Endothelial cell of umbilical vein (primary cell): ENCODE measurements at regions not wholly inside any gene's neighbourhood (a gene's known extent, or its start where the extent isn't known, plus 50 kb on each side); places are given as distances from the start of the nearest gene placed in this dataset.

Experiments used
- BruUV-seq: library from RNA; stranded (reverse); fragments of 400-500 nt; replicated peaks from 2 replicates; lab custom pipeline; 2021; lab: Mats Ljungman, UMichigan
- CTCF ChIA-PET: fragments of 300-600, 350-600 bp; sonication (Branson Sonifier 250); formaldehyde crosslinking; loops from one replicate; lab custom pipeline; 2021; ENCODE audit warnings: antibody characterized with exemption, inconsistent platforms; lab: Charles Lee
- POLR2A ChIA-PET: fragments of 300-600, 350-600 bp; sonication (Branson Sonifier 250); formaldehyde crosslinking; loops from one replicate; lab custom pipeline; 2021; ENCODE audit warnings: antibody characterized with exemption, inconsistent platforms; lab: Charles Lee
- DNase-seq: peaks from one replicate; pipeline ENCODE4 v3.0.0-alpha.2; 2011; ENCODE audit warnings: low read depth, low spot score
- FAIRE-seq: peaks from 2 replicates; lab custom pipeline; 2011; peaks lifted over from hg19 to GRCh38; lab: Jason Lieb, UNC
- H2AFZ ChIP-seq: 2 replicates; pipeline ENCODE4 v1.6.0; 2012; ENCODE audit warnings: low read depth, low read length, control low read depth, inconsistent platforms
- H3K27ac ChIP-seq: 2 replicates; pipeline ENCODE4 v1.5.1; 2011; ENCODE audit warnings: low read depth, mild to moderate bottlenecking, control low read depth, low read length, moderate library complexity; ENCODE audit not compliant: insufficient read depth
- H3K27me3 ChIP-seq, 2 experiments: 2 replicates each; pipeline versions ENCODE4 v1.6.0 to v1.6.1; 2011; ENCODE audit warnings: low read length in 2 of 2, mixed read lengths in 1 of 2; ENCODE audit not compliant: control insufficient read depth in 2 of 2, insufficient read depth in 2 of 2
- H3K36me3 ChIP-seq, 2 experiments: 2 replicates in 1 of 2; 3 replicates in 1 of 2; pipeline ENCODE4 v1.5.1; 2011; ENCODE audit warnings: low read length in 2 of 2, mild to moderate bottlenecking in 1 of 2, moderate library complexity in 1 of 2; ENCODE audit not compliant: control insufficient read depth in 2 of 2, insufficient read depth in 2 of 2; ENCODE audit errors: extremely low read depth in 1 of 2
- H3K4me1 ChIP-seq: 3 replicates; pipeline ENCODE4 v1.5.1; 2011; ENCODE audit warnings: mild to moderate bottlenecking, low read length; ENCODE audit not compliant: control insufficient read depth, insufficient read depth; ENCODE audit errors: extremely low read depth
- H3K4me2 ChIP-seq: 2 replicates; pipeline ENCODE4 v1.6.1; 2011; ENCODE audit warnings: low read length, control low read depth, mixed read lengths; ENCODE audit not compliant: insufficient read depth
- H3K4me3 ChIP-seq, 3 experiments: fragments of 200-600 bp in 1 of 3; sonication (generic), shearing (Covaris generic) in 1 of 3; replicated peaks in 1 of 3; 2 replicates each; pipeline ENCODE4 v1.5.1; 2011 to 2016; ENCODE audit warnings: control low read depth in 3 of 3, low read length in 3 of 3, mild to moderate bottlenecking in 2 of 3, inconsistent platforms in 1 of 3, low read depth in 1 of 3, moderate library complexity in 1 of 3; ENCODE audit not compliant: insufficient read depth in 1 of 3
- H3K79me2 ChIP-seq: 2 replicates; pipeline ENCODE4 v1.6.0; 2012; ENCODE audit warnings: low read length, inconsistent platforms; ENCODE audit not compliant: control insufficient read depth, insufficient read depth
- H3K9ac ChIP-seq: replicated peaks from 2 replicates; pipeline ENCODE3; 2011; ENCODE audit warnings: low read length, control low read depth; ENCODE audit not compliant: insufficient read depth; ENCODE audit errors: extremely low read depth
- H3K9me1 ChIP-seq: replicated peaks from 3 replicates; pipeline ENCODE4 v1.6.0; 2011; ENCODE audit warnings: mild to moderate bottlenecking, low read length; ENCODE audit not compliant: control insufficient read depth, insufficient read depth; ENCODE audit errors: extremely low read depth
- H3K9me3 ChIP-seq: replicated peaks from 2 replicates; pipeline ENCODE4 v1.5.1; 2012; ENCODE audit warnings: low read length, inconsistent platforms; ENCODE audit not compliant: control insufficient read depth, insufficient read depth
- H4K20me1 ChIP-seq: replicated peaks from 2 replicates; pipeline ENCODE3; 2011; ENCODE audit warnings: mild to moderate bottlenecking, low read length; ENCODE audit not compliant: control insufficient read depth, insufficient read depth; ENCODE audit errors: extremely low read depth
- EZH2 ChIP-seq: IDR thresholded peaks from 2 replicates; pipeline ENCODE4 v1.6.1; 2012; ENCODE audit warnings: borderline replicate concordance, low read depth, mild to moderate bottlenecking, moderate library complexity, low read length, inconsistent platforms; ENCODE audit not compliant: severe bottlenecking
- FOS ChIP-seq: IDR thresholded peaks from 2 replicates; pipeline ENCODE4 v1.6.1; 2011; ENCODE audit warnings: mild to moderate bottlenecking, low read length, moderate library complexity, borderline replicate concordance; ENCODE audit not compliant: insufficient read depth
- GATA2 ChIP-seq: IDR thresholded peaks from 2 replicates; pipeline ENCODE4 v1.7.0; 2011; ENCODE audit warnings: low read depth, mild to moderate bottlenecking, moderate library complexity, mixed read lengths, low read length; ENCODE audit not compliant: insufficient read length, insufficient read depth
- JUN ChIP-seq: IDR thresholded peaks from 2 replicates; pipeline ENCODE4 v1.6.1; 2011; ENCODE audit warnings: borderline replicate concordance, low read depth; ENCODE audit not compliant: insufficient read length, insufficient read depth
- MYC ChIP-seq: IDR thresholded peaks from one replicate; pipeline ENCODE4 v1.6.1; 2011; ENCODE audit warnings: mild to moderate bottlenecking, low read depth, low read length
- POLR2A ChIP-seq: IDR thresholded peaks from 2 replicates; pipeline ENCODE4 v1.6.1; 2012; ENCODE audit warnings: low read depth, mild to moderate bottlenecking, control low read depth, low read length
- POLR2AphosphoS5 ChIP-seq: IDR thresholded peaks from 2 replicates; pipeline ENCODE4 v1.6.1; 2012; ENCODE audit warnings: low read depth, mild to moderate bottlenecking, control low read depth, low read length, moderate library complexity; ENCODE audit not compliant: insufficient read depth
- dilution Hi-C: fragments of 300-500 bp; cut with MboI; formaldehyde crosslinking; loops from one replicate; pipeline ENCODE4 v1.15.0; 2019; ENCODE audit warnings: low sequenced_read_pairs; ENCODE audit not compliant: extremely low pct_ligation_motif_present
- intact Hi-C: fragments of 100-400 bp; cut with micrococcal nuclease; formaldehyde crosslinking; loops from one replicate; pipeline ENCODE4 v1.10.0; 2022
- TF ChIP-seq, protein P1 (sequence below), 2 donors: IDR thresholded peaks; 1 replicate in 1 of 2; 2 replicates in 1 of 2; pipeline ENCODE4 v1.5.1; 2011; ENCODE audit warnings: low read length in 2 of 2, mild to moderate bottlenecking in 2 of 2, moderate library complexity in 2 of 2, control low read depth in 1 of 2, inconsistent platforms in 1 of 2, low read depth in 1 of 2; ENCODE audit not compliant: insufficient read depth in 1 of 2; ENCODE audit errors: extremely low read depth in 1 of 2
- TF ChIP-seq, protein P2 (sequence below): IDR thresholded peaks from 2 replicates; pipeline ENCODE4 v1.6.1; 2011; ENCODE audit not compliant: insufficient read depth, insufficient read length

DNA sequence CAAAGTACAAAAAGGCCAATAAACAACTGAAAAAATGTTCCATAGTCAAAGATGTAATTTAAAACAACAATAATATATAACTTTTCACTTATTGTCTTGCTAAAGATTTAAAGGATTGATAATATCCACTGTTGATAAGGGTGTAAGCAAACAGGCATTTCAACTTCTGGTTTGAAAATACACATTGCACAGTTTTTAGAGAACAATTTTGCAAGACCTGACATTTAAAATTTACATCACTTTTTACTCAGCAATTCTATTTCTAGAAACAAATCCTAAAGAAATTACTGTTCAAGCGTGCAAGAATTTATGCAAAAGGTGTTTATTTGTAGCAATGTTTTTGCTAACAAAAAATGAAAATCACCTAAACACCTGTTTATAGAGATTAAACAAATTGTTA is 120.4 kb downstream of the TDRD15 start:
- no peaks in the 10 kb centered on the region for H3K79me2 ChIP-seq
- TF ChIP-seq, protein P1, sequence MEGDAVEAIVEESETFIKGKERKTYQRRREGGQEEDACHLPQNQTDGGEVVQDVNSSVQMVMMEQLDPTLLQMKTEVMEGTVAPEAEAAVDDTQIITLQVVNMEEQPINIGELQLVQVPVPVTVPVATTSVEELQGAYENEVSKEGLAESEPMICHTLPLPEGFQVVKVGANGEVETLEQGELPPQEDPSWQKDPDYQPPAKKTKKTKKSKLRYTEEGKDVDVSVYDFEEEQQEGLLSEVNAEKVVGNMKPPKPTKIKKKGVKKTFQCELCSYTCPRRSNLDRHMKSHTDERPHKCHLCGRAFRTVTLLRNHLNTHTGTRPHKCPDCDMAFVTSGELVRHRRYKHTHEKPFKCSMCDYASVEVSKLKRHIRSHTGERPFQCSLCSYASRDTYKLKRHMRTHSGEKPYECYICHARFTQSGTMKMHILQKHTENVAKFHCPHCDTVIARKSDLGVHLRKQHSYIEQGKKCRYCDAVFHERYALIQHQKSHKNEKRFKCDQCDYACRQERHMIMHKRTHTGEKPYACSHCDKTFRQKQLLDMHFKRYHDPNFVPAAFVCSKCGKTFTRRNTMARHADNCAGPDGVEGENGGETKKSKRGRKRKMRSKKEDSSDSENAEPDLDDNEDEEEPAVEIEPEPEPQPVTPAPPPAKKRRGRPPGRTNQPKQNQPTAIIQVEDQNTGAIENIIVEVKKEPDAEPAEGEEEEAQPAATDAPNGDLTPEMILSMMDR (IDR thresholded peaks at IDR 0.05; ENCODE audit: extremely low read depth in 1 of 2, insufficient read depth in 1 of 2, low read depth in 1 of 2, low read length in 2 of 2) = no peak
- no peak for TF ChIP-seq POLR2AphosphoS5
- TF ChIP-seq GATA2 = no peak
- no peak for TF ChIP-seq MYC
- no peak for TF ChIP-seq JUN
- TF ChIP-seq FOS = no peak
- no peak for TF ChIP-seq POLR2A
- TF ChIP-seq, protein P2, sequence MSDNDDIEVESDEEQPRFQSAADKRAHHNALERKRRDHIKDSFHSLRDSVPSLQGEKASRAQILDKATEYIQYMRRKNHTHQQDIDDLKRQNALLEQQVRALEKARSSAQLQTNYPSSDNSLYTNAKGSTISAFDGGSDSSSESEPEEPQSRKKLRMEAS = no peak
- no peak for TF ChIP-seq EZH2
- no peak for FAIRE-seq
- no TSS peak for BruUV-seq
- DNase-seq = no peak
- POLR2A ChIA-PET = no interaction called here
- H3K27me3 ChIP-seq = no peaks in the 10 kb centered on the region
- no peaks in the 10 kb centered on the region for H4K20me1 ChIP-seq
- H3K9me1 ChIP-seq = no peaks in the 10 kb centered on the region
- H3K4me1 ChIP-seq = no peaks in the 10 kb centered on the region
- intact Hi-C loops = no loop called here
- H3K27ac ChIP-seq = no peak overlapping the region
- no peak overlapping the region for H3K4me3 ChIP-seq
- dilution Hi-C loops = no loop called here
- no peaks in the 10 kb centered on the region for H3K36me3 ChIP-seq
- H3K9ac ChIP-seq = no peak overlapping the region
- CTCF ChIA-PET = no interaction called here
- H3K9me3 ChIP-seq = no peaks in the 10 kb centered on the region
- no peak overlapping the region for H2AFZ ChIP-seq
- no peak overlapping the region for H3K4me2 ChIP-seq
